ENCODE measurements at regions not wholly inside any gene's neighbourhood (a gene's known extent, or its start where the extent isn't known, plus 50 kb on each side); places are given as distances from the start of the nearest gene placed in this dataset.

GRCh38 chr5:4845221-4845620, 294.9 kb upstream of the ADAMTS16 start:
- Histone ChIP-seq H3K4me1 (ENCODE audit: control insufficient read depth in 1 of 2, low read depth in 2 of 2) (no peaks in the 10 kb centered on the region), H3K4me3 (no peak overlapping the region), H3K27me3 (replicated peaks; ENCODE audit: insufficient read depth) (no peaks in the 10 kb centered on the region), H3K9me3 (no peaks in the 10 kb centered on the region), H3K27ac (no peak overlapping the region), H3K36me3 (no peaks in the 10 kb centered on the region)
- TF ChIP-seq, protein P1, sequence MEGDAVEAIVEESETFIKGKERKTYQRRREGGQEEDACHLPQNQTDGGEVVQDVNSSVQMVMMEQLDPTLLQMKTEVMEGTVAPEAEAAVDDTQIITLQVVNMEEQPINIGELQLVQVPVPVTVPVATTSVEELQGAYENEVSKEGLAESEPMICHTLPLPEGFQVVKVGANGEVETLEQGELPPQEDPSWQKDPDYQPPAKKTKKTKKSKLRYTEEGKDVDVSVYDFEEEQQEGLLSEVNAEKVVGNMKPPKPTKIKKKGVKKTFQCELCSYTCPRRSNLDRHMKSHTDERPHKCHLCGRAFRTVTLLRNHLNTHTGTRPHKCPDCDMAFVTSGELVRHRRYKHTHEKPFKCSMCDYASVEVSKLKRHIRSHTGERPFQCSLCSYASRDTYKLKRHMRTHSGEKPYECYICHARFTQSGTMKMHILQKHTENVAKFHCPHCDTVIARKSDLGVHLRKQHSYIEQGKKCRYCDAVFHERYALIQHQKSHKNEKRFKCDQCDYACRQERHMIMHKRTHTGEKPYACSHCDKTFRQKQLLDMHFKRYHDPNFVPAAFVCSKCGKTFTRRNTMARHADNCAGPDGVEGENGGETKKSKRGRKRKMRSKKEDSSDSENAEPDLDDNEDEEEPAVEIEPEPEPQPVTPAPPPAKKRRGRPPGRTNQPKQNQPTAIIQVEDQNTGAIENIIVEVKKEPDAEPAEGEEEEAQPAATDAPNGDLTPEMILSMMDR (IDR thresholded peaks at IDR 0.05), result no peak
- ATAC-seq (ENCODE audit: insufficient number of reproducible peaks, low FRiP score, low read depth), result no peak
- DNase-seq (ENCODE audit: low spot score), result no peak

DNA sequence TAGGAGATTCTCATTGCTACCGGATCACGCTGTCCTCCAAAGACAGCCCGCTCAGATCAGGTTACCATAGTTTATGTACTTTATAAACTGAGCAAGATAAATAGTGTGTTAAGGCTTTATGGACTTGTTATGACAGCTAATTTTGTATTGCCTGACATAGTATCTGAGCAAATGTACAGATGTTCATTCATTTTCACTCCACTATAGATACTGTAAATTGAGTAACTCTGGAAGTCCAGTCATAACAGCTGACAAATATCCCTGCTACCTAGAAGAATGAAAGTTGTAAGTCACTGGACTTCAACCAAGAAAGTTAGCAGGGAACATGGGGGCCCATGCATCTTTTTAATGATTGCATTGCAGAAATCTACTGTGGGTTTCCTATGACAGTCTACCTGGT, 292.4 kb upstream of the ADAMTS16 start:
- Histone ChIP-seq H3K4me3 (no peak overlapping the region), H3K4me1 (ENCODE audit: control insufficient read depth in 1 of 2, low read depth in 2 of 2) (no peaks in the 10 kb centered on the region), H3K36me3 (no peaks in the 10 kb centered on the region), H3K27me3 (replicated peaks; ENCODE audit: insufficient read depth) (no peaks in the 10 kb centered on the region), H3K9me3 (no peaks in the 10 kb centered on the region), H3K27ac (no peak overlapping the region)
- TF ChIP-seq, protein P1 (IDR thresholded peaks at IDR 0.05), result no peak
- DNase-seq (ENCODE audit: low spot score) (no peak), ATAC-seq (ENCODE audit: insufficient number of reproducible peaks, low FRiP score, low read depth) (no peak)

DNA sequence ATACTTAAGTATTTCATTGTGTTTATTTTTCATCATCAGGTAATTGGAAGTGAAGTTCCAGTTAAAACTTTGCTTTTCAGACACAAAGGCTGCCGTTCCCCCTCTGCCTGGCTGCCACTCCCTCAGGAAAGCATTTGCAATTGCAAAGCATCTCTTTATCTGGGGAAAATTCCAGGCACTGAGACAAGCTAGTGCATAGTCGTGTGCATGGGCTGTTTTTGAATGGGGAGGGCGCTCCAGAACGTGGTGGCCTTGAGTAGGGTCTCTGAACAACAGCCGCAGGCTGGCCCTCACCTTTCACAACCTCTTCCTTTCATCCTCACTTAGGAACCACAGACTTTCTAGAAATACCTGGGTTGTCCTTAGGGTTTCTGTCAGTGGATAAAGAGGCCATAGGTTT, 285.1 kb upstream of the ADAMTS16 start:
- Histone ChIP-seq H3K4me3 (no peak overlapping the region), H3K27ac (no peak overlapping the region), H3K36me3 (no peaks in the 10 kb centered on the region), H3K9me3 (no peaks in the 10 kb centered on the region), H3K4me1 (ENCODE audit: control insufficient read depth in 1 of 2, low read depth in 2 of 2) (no peaks in the 10 kb centered on the region), H3K27me3 (replicated peaks; ENCODE audit: insufficient read depth) (no peaks in the 10 kb centered on the region)
- DNase-seq (ENCODE audit: low spot score) (no peak), ATAC-seq (ENCODE audit: insufficient number of reproducible peaks, low FRiP score, low read depth) (no peak)
- TF ChIP-seq, protein P1 (IDR thresholded peaks at IDR 0.05), result no peak

DNA sequence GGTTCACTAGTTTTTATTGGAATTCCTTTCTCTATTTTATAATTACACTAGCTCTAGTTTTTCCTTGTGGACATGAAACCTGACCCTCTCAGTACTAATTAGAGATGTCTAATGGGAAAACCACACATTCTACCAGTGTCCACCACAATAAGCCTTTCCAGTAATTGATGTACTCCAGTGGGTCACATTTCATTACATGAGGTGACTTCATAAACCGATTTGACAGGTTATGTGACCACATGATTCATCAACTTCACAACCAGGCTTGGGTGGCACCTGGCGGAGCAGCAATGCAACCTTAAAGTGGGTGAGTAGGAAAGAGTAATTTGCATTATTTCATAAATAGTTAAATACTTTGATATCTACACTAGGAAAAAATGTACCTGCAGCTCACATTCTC, 284.2 kb upstream of the ADAMTS16 start:
- Histone ChIP-seq H3K9me3 (no peaks in the 10 kb centered on the region), H3K27me3 (replicated peaks; ENCODE audit: insufficient read depth) (no peaks in the 10 kb centered on the region), H3K4me1 (ENCODE audit: control insufficient read depth in 1 of 2, low read depth in 2 of 2) (no peaks in the 10 kb centered on the region), H3K36me3 (no peaks in the 10 kb centered on the region), H3K27ac (no peak overlapping the region), H3K4me3 (no peak overlapping the region)
- TF ChIP-seq, protein P1 (IDR thresholded peaks at IDR 0.05), result no peak
- DNase-seq (ENCODE audit: low spot score), result no peak
- no peak for ATAC-seq (ENCODE audit: insufficient number of reproducible peaks, low FRiP score, low read depth)

DNA sequence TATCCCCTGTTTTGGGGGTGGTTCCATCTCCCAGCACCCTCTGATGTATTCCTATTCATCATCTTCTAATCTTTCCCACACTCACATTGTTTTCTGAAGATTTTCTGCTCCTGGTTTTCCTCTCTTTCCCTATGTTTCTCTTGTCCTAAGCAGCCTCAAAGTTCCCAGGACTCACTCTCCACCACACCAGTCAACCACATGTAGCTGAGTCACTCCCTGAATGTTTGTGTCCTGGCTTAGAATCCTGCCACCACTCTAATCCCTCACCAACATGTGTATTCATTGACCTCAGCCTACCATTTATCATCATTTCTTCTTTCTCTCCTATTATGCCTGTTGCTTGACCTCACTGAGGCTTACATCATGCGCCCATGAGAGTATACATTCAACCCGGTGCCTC, 282.4 kb upstream of the ADAMTS16 start:
- no peaks in the 10 kb centered on the region for H3K27me3 ChIP-seq (replicated peaks; ENCODE audit: insufficient read depth)
- H3K9me3 ChIP-seq, result no peaks in the 10 kb centered on the region
- no peak overlapping the region for H3K27ac ChIP-seq
- no peak for ATAC-seq (ENCODE audit: insufficient number of reproducible peaks, low FRiP score, low read depth)
- DNase-seq (ENCODE audit: low spot score), result no peak
- H3K4me1 ChIP-seq (ENCODE audit: control insufficient read depth in 1 of 2, low read depth in 2 of 2), result no peaks in the 10 kb centered on the region
- TF ChIP-seq, protein P1 (IDR thresholded peaks at IDR 0.05), result no peak
- H3K4me3 ChIP-seq, result no peak overlapping the region
- no peaks in the 10 kb centered on the region for H3K36me3 ChIP-seq

Data from thoracic aorta (tissue), 2 donors.